Loucy (cell line): ENCODE measurements at regions not wholly inside any gene's neighbourhood (a gene's known extent, or its start where the extent isn't known, plus 50 kb on each side); places are given as distances from the start of the nearest gene placed in this dataset.

Source experiments
- EZH2phosphoT487 ChIP-seq: fragments of 200-600 bp; IDR thresholded peaks from 2 replicates; pipeline ENCODE4 v1.6.1; 2018; ENCODE audit warnings: antibody characterized with exemption, mild to moderate bottlenecking, moderate library complexity, borderline replicate concordance
- TF ChIP-seq, protein P1 (sequence below): fragments of 200-600 bp; sonication (generic); conservative IDR thresholded peaks from 2 replicates; pipeline ENCODE4 v1.5.1; 2014; ENCODE audit warnings: mild to moderate bottlenecking, antibody characterized with exemption, low read length

DNA sequence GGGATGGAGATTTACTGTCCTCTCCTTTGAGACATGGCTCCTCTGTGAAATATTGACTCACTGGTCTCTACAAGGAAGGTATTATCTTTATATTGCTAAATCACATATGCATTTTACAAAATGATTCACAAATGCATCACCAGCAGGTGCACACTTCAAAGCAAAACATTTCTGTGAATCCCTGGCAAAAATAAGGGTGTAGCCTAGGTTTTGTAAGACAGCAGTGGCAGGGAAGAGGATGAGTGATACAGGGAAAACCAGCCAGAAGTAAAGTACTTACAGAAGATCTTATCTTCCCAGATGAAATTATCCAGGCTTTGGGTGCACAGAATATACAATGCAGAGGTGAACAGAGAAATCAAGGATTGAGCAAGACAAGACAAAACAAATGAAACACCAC is 1094.6 kb downstream of the GATA3 start:
- TF ChIP-seq, protein P1, sequence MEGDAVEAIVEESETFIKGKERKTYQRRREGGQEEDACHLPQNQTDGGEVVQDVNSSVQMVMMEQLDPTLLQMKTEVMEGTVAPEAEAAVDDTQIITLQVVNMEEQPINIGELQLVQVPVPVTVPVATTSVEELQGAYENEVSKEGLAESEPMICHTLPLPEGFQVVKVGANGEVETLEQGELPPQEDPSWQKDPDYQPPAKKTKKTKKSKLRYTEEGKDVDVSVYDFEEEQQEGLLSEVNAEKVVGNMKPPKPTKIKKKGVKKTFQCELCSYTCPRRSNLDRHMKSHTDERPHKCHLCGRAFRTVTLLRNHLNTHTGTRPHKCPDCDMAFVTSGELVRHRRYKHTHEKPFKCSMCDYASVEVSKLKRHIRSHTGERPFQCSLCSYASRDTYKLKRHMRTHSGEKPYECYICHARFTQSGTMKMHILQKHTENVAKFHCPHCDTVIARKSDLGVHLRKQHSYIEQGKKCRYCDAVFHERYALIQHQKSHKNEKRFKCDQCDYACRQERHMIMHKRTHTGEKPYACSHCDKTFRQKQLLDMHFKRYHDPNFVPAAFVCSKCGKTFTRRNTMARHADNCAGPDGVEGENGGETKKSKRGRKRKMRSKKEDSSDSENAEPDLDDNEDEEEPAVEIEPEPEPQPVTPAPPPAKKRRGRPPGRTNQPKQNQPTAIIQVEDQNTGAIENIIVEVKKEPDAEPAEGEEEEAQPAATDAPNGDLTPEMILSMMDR: no peak
- TF ChIP-seq EZH2phosphoT487: no peak
